WTC11 (cell line): ENCODE measurements at regions not wholly inside any gene's neighbourhood (a gene's known extent, or its start where the extent isn't known, plus 50 kb on each side); places are given as distances from the start of the nearest gene placed in this dataset.

Experiments used
- ATAC-seq: fragments of 200-7000 bp; cut with Tn5 transposase; 2 replicates; pipeline ENCODE4 v1.10.0; 2021; ENCODE audit warnings: mild to moderate bottlenecking, moderate library complexity
- CTCF ChIA-PET: fragments of 300-600 bp; sonication (Branson Sonifier 250); formaldehyde crosslinking; loops from one replicate; lab custom pipeline; 2021; ENCODE audit warnings: antibody characterized with exemption; lab: Charles Lee
- POLR2A ChIA-PET: fragments of 350-600 bp; sonication (Branson Sonifier 250); formaldehyde crosslinking; loops from one replicate; lab custom pipeline; 2021; ENCODE audit warnings: antibody characterized with exemption; lab: Charles Lee
- DNase-seq: peaks from one replicate; pipeline ENCODE4 v3.0.0; 2021; ENCODE audit warnings: low spot score
- H3K27ac Mint-ChIP-seq: 2 replicates; pipeline ENCODE4 v1.8.0; 2021; ENCODE audit warnings: mixed read lengths
- H3K27me3 Mint-ChIP-seq: 2 replicates; pipeline ENCODE4 v1.8.0; 2021; ENCODE audit warnings: low read depth, mild to moderate bottlenecking, moderate library complexity, mixed read lengths
- H3K36me3 Mint-ChIP-seq: 2 replicates; pipeline ENCODE4 v1.8.0; 2021; ENCODE audit warnings: mixed read lengths
- H3K4me1 Mint-ChIP-seq: 2 replicates; pipeline ENCODE4 v1.8.0; 2022; ENCODE audit warnings: mixed read lengths
- H3K4me3 Mint-ChIP-seq: 2 replicates; pipeline ENCODE4 v1.8.0; 2021; ENCODE audit warnings: mild to moderate bottlenecking, moderate library complexity, mixed read lengths
- H3K9me3 Mint-ChIP-seq: 2 replicates; pipeline ENCODE4 v1.8.0; 2021; ENCODE audit warnings: mixed read lengths
- AR ChIP-seq: fragments of 250-450 bp; sonication (Bioruptor Pico); IDR thresholded peaks from 2 replicates; pipeline ENCODE4 v1.9.0; 2021; ENCODE audit warnings: mild to moderate bottlenecking
- ARID4B ChIP-seq: sonication (generic); formaldehyde crosslinking; IDR thresholded peaks from 2 replicates; pipeline ENCODE4 v1.8.0; 2023; ENCODE audit warnings: missing genetic modification reagents, mild to moderate bottlenecking, borderline replicate concordance
- CREB1 ChIP-seq: sonication (generic); formaldehyde crosslinking; IDR thresholded peaks from 2 replicates; pipeline ENCODE4 v1.8.0; 2023; ENCODE audit warnings: mild to moderate bottlenecking, missing genetic modification reagents
- E2F5 ChIP-seq: sonication (generic); formaldehyde crosslinking; IDR thresholded peaks from 2 replicates; pipeline ENCODE4 v1.8.1; 2022; ENCODE audit warnings: mild to moderate bottlenecking, moderate library complexity, missing genetic modification reagents
- EMX1 ChIP-seq: fragments of 250-450 bp; sonication (Bioruptor Pico); IDR thresholded peaks from 2 replicates; pipeline ENCODE4 v1.8.0; 2021; ENCODE audit warnings: mild to moderate bottlenecking
- NFATC4 ChIP-seq: fragments of 250-450 bp; sonication (Bioruptor Pico); IDR thresholded peaks from 2 replicates; pipeline ENCODE4 v1.9.0; 2021; ENCODE audit warnings: mild to moderate bottlenecking
- NR1H2 ChIP-seq: sonication (generic); formaldehyde crosslinking; IDR thresholded peaks from 2 replicates; pipeline ENCODE4 v1.9.0; 2021; ENCODE audit warnings: mild to moderate bottlenecking, moderate library complexity, missing genetic modification reagents
- NR2C2 ChIP-seq: sonication (generic); formaldehyde crosslinking; IDR thresholded peaks from 2 replicates; pipeline ENCODE4 v1.8.0; 2022; ENCODE audit warnings: mild to moderate bottlenecking, missing genetic modification reagents
- PREB ChIP-seq: sonication (generic); formaldehyde crosslinking; IDR thresholded peaks from 2 replicates; pipeline ENCODE4 v1.8.1; 2022; ENCODE audit warnings: mild to moderate bottlenecking, missing genetic modification reagents, moderate library complexity, borderline replicate concordance
- SP1 ChIP-seq: sonication (generic); formaldehyde crosslinking; conservative IDR thresholded peaks from 2 replicates; pipeline ENCODE4 v1.8.1; 2022; ENCODE audit warnings: missing genetic modification reagents
- TCF7 ChIP-seq: sonication (generic); formaldehyde crosslinking; IDR thresholded peaks from 2 replicates; pipeline ENCODE4 v1.8.0; 2022; ENCODE audit warnings: mild to moderate bottlenecking, low read depth, missing genetic modification reagents, moderate library complexity
- TEAD1 ChIP-seq: sonication (generic); formaldehyde crosslinking; IDR thresholded peaks from 2 replicates; pipeline ENCODE4 v1.8.0; 2022; ENCODE audit warnings: mild to moderate bottlenecking, missing genetic modification reagents
- TEAD4 ChIP-seq: sonication (generic); formaldehyde crosslinking; IDR thresholded peaks from 2 replicates; pipeline ENCODE4 v1.8.0; 2022; ENCODE audit warnings: mild to moderate bottlenecking, missing genetic modification reagents
- TP53 ChIP-seq: sonication (generic); formaldehyde crosslinking; IDR thresholded peaks from 2 replicates; pipeline ENCODE4 v1.8.1; 2023; ENCODE audit warnings: mild to moderate bottlenecking, missing genetic modification reagents
- ZBTB43 ChIP-seq: sonication (generic); formaldehyde crosslinking; IDR thresholded peaks from 2 replicates; pipeline ENCODE4 v1.8.1; 2023; ENCODE audit warnings: mild to moderate bottlenecking, missing genetic modification reagents
- ZMAT4 ChIP-seq: fragments of 250-450 bp; sonication (Bioruptor Pico); IDR thresholded peaks from 2 replicates; pipeline ENCODE4 v1.9.0; 2021; ENCODE audit warnings: mild to moderate bottlenecking
- ZNF121 ChIP-seq: sonication (generic); formaldehyde crosslinking; IDR thresholded peaks from 2 replicates; pipeline ENCODE4 v1.8.0; 2023; ENCODE audit warnings: missing genetic modification reagents
- ZNF416 ChIP-seq: fragments of 250-450 bp; sonication (Bioruptor Pico); IDR thresholded peaks from 2 replicates; pipeline ENCODE4 v1.9.0; 2021; ENCODE audit warnings: mild to moderate bottlenecking, inconsistent platforms
- ZNF425 ChIP-seq: fragments of 250-450 bp; sonication (Bioruptor Pico); conservative IDR thresholded peaks from 2 replicates; pipeline ENCODE4 v1.9.0; 2021; ENCODE audit warnings: mild to moderate bottlenecking

GRCh38 chr1:36622741-36623648, 140.3 kb upstream of the CSF3R start:
- Mint-ChIP-seq H3K4me1 (peaks cover 27% of the 10 kb centered on the region), H3K4me3 (no peak overlapping the region), H3K27ac (no peak overlapping the region), H3K27me3 (peaks cover 5% of the 10 kb centered on the region; the same call in 1 of the 2 replicates), H3K36me3 (peaks cover 12% of the 10 kb centered on the region), H3K9me3 (peaks cover 15% of the 10 kb centered on the region)
- no peak for TF ChIP-seq ZNF416 (CRISPR knock-in tag)
- TF ChIP-seq NR2C2 (CRISPR knock-in tag) = no peak
- TF ChIP-seq NFATC4 (CRISPR knock-in tag) = no peak
- no peak for TF ChIP-seq TEAD1 (CRISPR knock-in tag)
- no peak for TF ChIP-seq ARID4B (CRISPR knock-in tag)
- no peak for TF ChIP-seq ZMAT4 (CRISPR knock-in tag)
- no peak for TF ChIP-seq CREB1 (CRISPR knock-in tag)
- no peak for TF ChIP-seq SP1 (CRISPR knock-in tag)
- no peak for TF ChIP-seq PREB (CRISPR knock-in tag)
- no peak for TF ChIP-seq ZNF121
- TF ChIP-seq EMX1 (CRISPR knock-in tag) = no peak
- TF ChIP-seq E2F5 = no peak
- no peak for TF ChIP-seq TEAD4
- TF ChIP-seq ZNF425 = no peak
- TF ChIP-seq NR1H2 = no peak
- TF ChIP-seq TP53 = no peak
- no peak for TF ChIP-seq TCF7 (CRISPR knock-in tag)
- ChIA-PET POLR2A (no interaction called here), CTCF (interaction anchor here (1.2 to 2.7 kb wide), 3 partner anchors 14 to 47 kb away, joined by 3 to 8 read pairs (median 6); no protein-coding TSS in a partner anchor)
- DNase-seq (no peak), ATAC-seq (no peak)

- peaks cover 26% of the 10 kb centered on the region for H3K4me1 Mint-ChIP-seq
- no peak for DNase-seq
- H3K27me3 Mint-ChIP-seq = peaks cover 5% of the 10 kb centered on the region; the same call in 1 of the 2 replicates
- H3K36me3 Mint-ChIP-seq = peaks cover 12% of the 10 kb centered on the region
- CTCF ChIA-PET = no interaction called here
- H3K27ac Mint-ChIP-seq = no peak overlapping the region
- no peak overlapping the region for H3K4me3 Mint-ChIP-seq
- H3K9me3 Mint-ChIP-seq = peaks cover 15% of the 10 kb centered on the region
- POLR2A ChIA-PET = no interaction called here
- no peak for ATAC-seq
- TF ChIP-seq ZBTB43 (CRISPR knock-in tag) (no peak), AR (CRISPR knock-in tag) (no peak)
Measured at GRCh38 chr1:36621531-36621930, 138.8 kb upstream of the CSF3R start.
